ENCODE measurements at regions not wholly inside any gene's neighbourhood (a gene's known extent, or its start where the extent isn't known, plus 50 kb on each side); places are given as distances from the start of the nearest gene placed in this dataset.

DNA sequence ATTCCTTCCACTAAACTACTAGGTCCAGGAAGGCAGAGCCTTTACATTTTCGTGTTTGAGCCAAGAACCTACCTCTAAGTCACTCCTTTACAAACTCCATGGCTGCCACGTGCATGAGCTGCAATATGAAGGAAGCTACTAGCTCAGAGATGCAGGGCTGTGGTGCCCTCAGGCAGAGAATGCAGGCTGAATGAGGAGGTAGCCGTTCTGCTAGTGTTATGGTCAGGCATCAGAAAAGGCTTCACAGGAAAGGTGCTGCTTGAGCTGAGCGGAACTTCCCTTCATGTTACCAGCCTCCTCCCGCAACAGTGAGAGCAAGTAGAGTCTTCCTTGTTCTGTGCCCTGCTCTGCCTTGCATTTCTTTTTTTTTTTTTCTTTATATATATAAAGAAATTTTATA, 148.3 kb upstream of the PACRGL start:
- Histone ChIP-seq H3K9me3 (no peaks in the 10 kb centered on the region), H3K27me3 (no peaks in the 10 kb centered on the region), H3K27ac (no peak overlapping the region), H3K4me3 (no peak overlapping the region), H3K4me1 (no peaks in the 10 kb centered on the region), H3K36me3 (peaks cover 3% of the 10 kb centered on the region)
- DNase-seq (ENCODE audit: low spot score in 2 of 2) = no peak
- no peak for TF ChIP-seq POLR2AphosphoS5 (IDR thresholded peaks at IDR 0.05)
- TF ChIP-seq EP300 (IDR thresholded peaks at IDR 0.05) = no peak
- TF ChIP-seq, protein P1, sequence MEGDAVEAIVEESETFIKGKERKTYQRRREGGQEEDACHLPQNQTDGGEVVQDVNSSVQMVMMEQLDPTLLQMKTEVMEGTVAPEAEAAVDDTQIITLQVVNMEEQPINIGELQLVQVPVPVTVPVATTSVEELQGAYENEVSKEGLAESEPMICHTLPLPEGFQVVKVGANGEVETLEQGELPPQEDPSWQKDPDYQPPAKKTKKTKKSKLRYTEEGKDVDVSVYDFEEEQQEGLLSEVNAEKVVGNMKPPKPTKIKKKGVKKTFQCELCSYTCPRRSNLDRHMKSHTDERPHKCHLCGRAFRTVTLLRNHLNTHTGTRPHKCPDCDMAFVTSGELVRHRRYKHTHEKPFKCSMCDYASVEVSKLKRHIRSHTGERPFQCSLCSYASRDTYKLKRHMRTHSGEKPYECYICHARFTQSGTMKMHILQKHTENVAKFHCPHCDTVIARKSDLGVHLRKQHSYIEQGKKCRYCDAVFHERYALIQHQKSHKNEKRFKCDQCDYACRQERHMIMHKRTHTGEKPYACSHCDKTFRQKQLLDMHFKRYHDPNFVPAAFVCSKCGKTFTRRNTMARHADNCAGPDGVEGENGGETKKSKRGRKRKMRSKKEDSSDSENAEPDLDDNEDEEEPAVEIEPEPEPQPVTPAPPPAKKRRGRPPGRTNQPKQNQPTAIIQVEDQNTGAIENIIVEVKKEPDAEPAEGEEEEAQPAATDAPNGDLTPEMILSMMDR (IDR thresholded peaks at IDR 0.05) = no peak
- no peak for TF ChIP-seq POLR2A (IDR thresholded peaks at IDR 0.05)
- 70% methylated on average over 5 of the region's 5 CpGs for WGBS

DNA sequence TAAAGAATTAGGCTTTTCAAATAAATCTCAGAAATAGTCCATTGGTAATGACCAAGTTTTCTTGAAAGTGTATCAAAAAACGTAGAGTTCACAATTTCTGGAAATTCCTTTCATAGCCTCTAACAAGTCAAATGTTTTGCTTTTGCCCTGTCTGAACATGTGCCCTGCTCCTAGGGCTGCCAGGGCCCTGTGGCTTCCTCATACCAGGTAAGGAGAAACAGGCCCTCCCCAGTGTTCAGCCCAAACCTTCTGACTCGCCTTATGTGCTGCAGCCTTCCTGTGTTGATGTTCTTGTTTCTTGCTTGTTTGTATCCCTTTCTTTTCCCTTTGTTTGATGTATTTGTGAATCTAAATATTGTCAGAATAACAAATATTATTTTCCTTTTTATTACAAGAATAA, 146.1 kb upstream of the PACRGL start:
- Histone ChIP-seq H3K9me3 (no peaks in the 10 kb centered on the region), H3K27ac (no peak overlapping the region), H3K36me3 (peaks cover 3% of the 10 kb centered on the region), H3K4me1 (no peaks in the 10 kb centered on the region), H3K4me3 (no peak overlapping the region), H3K27me3 (no peaks in the 10 kb centered on the region)
- TF ChIP-seq POLR2AphosphoS5 (IDR thresholded peaks at IDR 0.05) (no peak), POLR2A (IDR thresholded peaks at IDR 0.05) (no peak), EP300 (IDR thresholded peaks at IDR 0.05) (no peak)
- TF ChIP-seq, protein P1 (IDR thresholded peaks at IDR 0.05) = no peak
- 53% methylated on average over 2 of the region's 2 CpGs for whole genome bisulfite sequencing
- no peak for DNase-seq (ENCODE audit: low spot score in 2 of 2)

DNA sequence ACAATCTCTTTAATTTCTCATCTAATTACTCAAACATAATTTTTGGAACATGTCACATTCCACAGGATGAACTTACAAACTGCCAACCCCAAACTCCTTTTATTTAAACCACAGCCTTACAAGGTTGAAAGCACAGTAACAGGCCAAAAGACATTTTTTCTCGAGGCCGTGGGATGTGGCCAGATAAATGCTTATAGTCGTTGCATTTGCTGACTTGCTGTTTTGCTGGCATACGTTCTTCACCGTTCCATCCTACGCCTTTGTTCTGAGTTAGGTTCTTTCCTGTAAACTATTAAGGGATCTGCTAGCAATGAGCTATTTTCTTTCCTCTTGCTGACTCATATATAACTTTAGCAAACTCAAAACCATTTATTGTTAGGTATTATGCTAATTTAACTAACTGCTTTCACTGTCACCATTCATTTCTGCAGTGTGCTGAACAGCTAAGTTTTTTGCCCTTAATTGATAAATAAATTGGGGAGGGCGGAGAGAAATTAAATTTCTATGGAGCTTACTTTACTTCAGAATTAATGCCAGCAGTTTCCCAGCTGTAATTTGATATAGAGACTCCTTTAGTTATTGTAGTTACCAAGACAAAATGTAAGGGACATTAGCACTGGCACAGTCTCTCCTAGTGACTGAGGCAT, 135.1 kb upstream of the PACRGL start:
- no peaks in the 10 kb centered on the region for H3K4me1 ChIP-seq
- no peaks in the 10 kb centered on the region for H3K36me3 ChIP-seq
- H3K9me3 ChIP-seq = no peaks in the 10 kb centered on the region
- no peak for TF ChIP-seq POLR2AphosphoS5 (IDR thresholded peaks at IDR 0.05)
- TF ChIP-seq, protein P1 (IDR thresholded peaks at IDR 0.05) = no peak
- no peak for TF ChIP-seq POLR2A (IDR thresholded peaks at IDR 0.05)
- TF ChIP-seq EP300 (IDR thresholded peaks at IDR 0.05) = no peak
- no peak overlapping the region for H3K27ac ChIP-seq
- H3K27me3 ChIP-seq = no peaks in the 10 kb centered on the region
- H3K4me3 ChIP-seq = no peak overlapping the region
- WGBS = 35% methylated on average over 7 of the region's 7 CpGs
- DNase-seq (ENCODE audit: low spot score in 2 of 2) = no peak

DNA sequence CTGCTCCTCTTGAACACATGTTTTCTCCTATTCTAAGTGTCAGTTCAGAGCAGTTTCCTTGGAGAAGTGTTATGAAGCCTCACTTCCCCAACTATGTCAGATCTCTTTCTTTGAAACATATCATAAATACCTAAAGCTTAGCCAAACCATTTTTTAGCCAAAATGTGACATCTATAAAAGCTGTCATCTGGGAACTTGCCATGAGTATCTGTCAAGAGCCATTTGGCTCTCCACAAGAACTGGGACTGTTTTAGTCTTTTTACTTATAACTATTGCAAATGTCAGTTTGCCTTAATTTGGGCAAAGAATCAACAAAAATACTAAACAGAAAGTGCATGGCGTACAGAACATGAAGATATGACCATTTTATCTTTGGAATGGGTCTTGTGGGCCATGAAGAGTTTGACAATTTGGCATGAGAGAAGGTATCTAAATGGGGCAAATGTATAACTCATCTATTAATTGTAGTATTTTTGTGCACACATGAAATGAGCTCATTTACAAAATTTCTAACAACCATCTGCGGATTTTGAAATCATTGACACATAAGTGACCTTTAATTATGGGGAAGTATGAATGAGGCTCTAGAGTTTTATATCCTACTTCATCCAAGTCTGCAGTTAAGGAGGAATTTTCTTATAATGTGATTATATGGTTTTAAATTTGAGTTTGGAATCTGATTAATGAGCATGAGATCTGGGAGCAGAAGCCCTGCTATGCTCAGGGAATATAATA, 129.1 kb upstream of the PACRGL start:
- TF ChIP-seq POLR2AphosphoS5 (IDR thresholded peaks at IDR 0.05) (no peak), POLR2A (IDR thresholded peaks at IDR 0.05) (no peak), EP300 (IDR thresholded peaks at IDR 0.05) (no peak)
- TF ChIP-seq, protein P1 (IDR thresholded peaks at IDR 0.05) = no peak
- no peaks in the 10 kb centered on the region for H3K36me3 ChIP-seq
- H3K27ac ChIP-seq = no peak overlapping the region
- H3K4me3 ChIP-seq = no peak overlapping the region
- WGBS = 77% methylated on average over 2 of the region's 2 CpGs
- H3K4me1 ChIP-seq = no peaks in the 10 kb centered on the region
- no peak for DNase-seq (ENCODE audit: low spot score in 2 of 2)
- no peaks in the 10 kb centered on the region for H3K27me3 ChIP-seq
- H3K9me3 ChIP-seq = no peaks in the 10 kb centered on the region

DNA sequence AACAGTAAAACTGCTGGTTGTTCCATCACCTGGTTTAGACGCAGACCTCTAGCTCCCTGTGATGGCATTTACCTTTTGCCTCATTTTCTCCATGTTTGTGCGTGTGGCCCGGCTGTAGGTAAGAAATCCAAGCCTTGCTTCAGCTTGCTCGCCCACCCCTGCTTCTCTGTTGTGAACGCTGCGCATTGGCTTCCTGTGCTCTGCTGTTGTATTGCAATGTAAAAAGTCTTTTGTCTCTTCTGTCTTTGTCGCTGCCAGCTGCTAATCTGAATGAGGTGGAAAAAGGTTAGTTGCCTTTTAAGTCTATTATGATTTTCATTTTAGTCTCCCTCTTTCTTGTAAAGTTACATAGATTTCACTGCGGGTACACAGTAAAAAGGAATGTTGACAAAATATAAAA, 127.3 kb upstream of the PACRGL start:
- Histone ChIP-seq H3K9me3 (no peaks in the 10 kb centered on the region), H3K36me3 (no peaks in the 10 kb centered on the region), H3K4me1 (no peaks in the 10 kb centered on the region), H3K27ac (no peak overlapping the region), H3K27me3 (no peaks in the 10 kb centered on the region), H3K4me3 (no peak overlapping the region)
- 91% methylated on average over 8 of the region's 8 CpGs for WGBS
- DNase-seq (ENCODE audit: low spot score in 2 of 2) = no peak
- TF ChIP-seq, protein P1 (IDR thresholded peaks at IDR 0.05) = no peak
- TF ChIP-seq POLR2A (IDR thresholded peaks at IDR 0.05) (no peak), EP300 (IDR thresholded peaks at IDR 0.05) (no peak), POLR2AphosphoS5 (IDR thresholded peaks at IDR 0.05) (no peak)

Data from suprapubic skin (tissue), 4 donors.